ENCODE measurements at regions not wholly inside any gene's neighbourhood (a gene's known extent, or its start where the extent isn't known, plus 50 kb on each side); places are given as distances from the start of the nearest gene placed in this dataset.

- H3K4me3 ChIP-seq (ENCODE audit: low read depth, low read length) = no peak overlapping the region
- DNase-seq (ENCODE audit: low read depth) = no peak
- TF ChIP-seq CTCF (IDR thresholded peaks at IDR 0.05; ENCODE audit: insufficient read depth, low read depth, low read length, missing control alignments) = no peak
Observed at GRCh38 chr2:104708967-104709366, 144.9 kb upstream of the POU3F3 start.

- TF ChIP-seq CTCF (IDR thresholded peaks at IDR 0.05; ENCODE audit: insufficient read depth, low read depth, low read length, missing control alignments) = no peak
- no peak overlapping the region for H3K4me3 ChIP-seq (ENCODE audit: low read depth, low read length)
- DNase-seq (ENCODE audit: low read depth) = no peak
Observed at GRCh38 chr2:104716061-104716460, 137.9 kb upstream of the POU3F3 start.

GRCh38 chr2:104733226-104733943, 120.5 kb upstream of the POU3F3 start:
- DNase-seq (ENCODE audit: low read depth) = peak; percentile 58
- no peak overlapping the region for H3K4me3 ChIP-seq (ENCODE audit: low read depth, low read length)
- peak; percentile 68 for TF ChIP-seq CTCF (IDR thresholded peaks at IDR 0.05; ENCODE audit: insufficient read depth, low read depth, low read length, missing control alignments)

- DNase-seq (ENCODE audit: low read depth) = peak; percentile 3
- no peak overlapping the region for H3K4me3 ChIP-seq (ENCODE audit: low read depth, low read length)
- no peak for TF ChIP-seq CTCF (IDR thresholded peaks at IDR 0.05; ENCODE audit: insufficient read depth, low read depth, low read length, missing control alignments)
Observed at GRCh38 chr2:104734937-104735586, 118.9 kb upstream of the POU3F3 start.

GRCh38 chr2:104736026-104736425, 117.9 kb upstream of the POU3F3 start:
- no peak for DNase-seq (ENCODE audit: low read depth)
- H3K4me3 ChIP-seq (ENCODE audit: low read depth, low read length) = no peak overlapping the region
- no peak for TF ChIP-seq CTCF (IDR thresholded peaks at IDR 0.05; ENCODE audit: insufficient read depth, low read depth, low read length, missing control alignments)

- no peak for TF ChIP-seq CTCF (IDR thresholded peaks at IDR 0.05; ENCODE audit: insufficient read depth, low read depth, low read length, missing control alignments)
- no peak for DNase-seq (ENCODE audit: low read depth)
- H3K4me3 ChIP-seq (ENCODE audit: low read depth, low read length) = no peak overlapping the region
Observed at GRCh38 chr2:104741860-104742259, 112.1 kb upstream of the POU3F3 start.
